ENCODE measurements at regions not wholly inside any gene's neighbourhood (a gene's known extent, or its start where the extent isn't known, plus 50 kb on each side); places are given as distances from the start of the nearest gene placed in this dataset.

DNA sequence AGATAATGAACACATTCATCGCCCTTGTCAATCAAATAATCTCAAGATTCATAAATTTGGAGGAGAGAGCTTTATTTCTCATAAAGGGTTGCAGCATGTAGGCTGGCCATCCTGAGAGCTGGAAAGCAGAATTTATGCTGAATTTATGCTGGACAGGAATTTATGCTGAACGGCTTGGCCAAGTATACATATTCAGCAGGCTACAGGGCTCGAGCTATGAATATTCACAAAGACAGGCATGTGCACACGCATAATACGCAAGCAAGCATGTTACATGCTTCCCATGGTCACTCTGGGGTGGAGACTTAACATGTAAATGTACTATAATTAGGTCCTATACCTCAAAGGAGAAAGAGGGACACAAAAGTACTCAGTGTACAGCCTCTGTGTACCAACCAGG is 618.8 kb downstream of the METTL4 start:
- Mint-ChIP-seq H3K4me1 (no peaks in the 10 kb centered on the region), H3K27ac (no peak overlapping the region), H3K36me3 (peaks cover 9% of the 10 kb centered on the region; the same call in 1 of the 2 replicates), H3K27me3 (ENCODE audit: low read depth) (no peaks in the 10 kb centered on the region; the same call in 1 of the 2 replicates), H3K4me3 (no peak overlapping the region), H3K9me3 (peaks cover 25% of the 10 kb centered on the region)
- ChIA-PET CTCF (no interaction called here), POLR2A (no interaction called here)
- no peak for TF ChIP-seq KAT7 (CRISPR knock-in tag; IDR thresholded peaks at IDR 0.05; ENCODE audit: borderline replicate concordance)
- no peak for TF ChIP-seq NFYB (CRISPR knock-in tag; conservative IDR thresholded peaks at IDR 0.05; ENCODE audit: low read depth)
- TF ChIP-seq SMAD4 (CRISPR knock-in tag; IDR thresholded peaks at IDR 0.05) = no peak
- no peak for TF ChIP-seq SOX15 (CRISPR knock-in tag; IDR thresholded peaks at IDR 0.05)
- no peak for TF ChIP-seq ZNF263 (CRISPR knock-in tag; IDR thresholded peaks at IDR 0.05; ENCODE audit: low read depth)
- no peak for TF ChIP-seq HMGA2 (CRISPR knock-in tag; IDR thresholded peaks at IDR 0.05)
- no peak for TF ChIP-seq GTF2I (CRISPR knock-in tag; conservative IDR thresholded peaks at IDR 0.05)
- no peak for TF ChIP-seq NR1H2 (CRISPR knock-in tag; IDR thresholded peaks at IDR 0.05)
- TF ChIP-seq NFE2L1 (CRISPR knock-in tag; IDR thresholded peaks at IDR 0.05) = no peak
- no peak for TF ChIP-seq ZNF423 (CRISPR knock-in tag; IDR thresholded peaks at IDR 0.05)
- TF ChIP-seq, protein P1, sequence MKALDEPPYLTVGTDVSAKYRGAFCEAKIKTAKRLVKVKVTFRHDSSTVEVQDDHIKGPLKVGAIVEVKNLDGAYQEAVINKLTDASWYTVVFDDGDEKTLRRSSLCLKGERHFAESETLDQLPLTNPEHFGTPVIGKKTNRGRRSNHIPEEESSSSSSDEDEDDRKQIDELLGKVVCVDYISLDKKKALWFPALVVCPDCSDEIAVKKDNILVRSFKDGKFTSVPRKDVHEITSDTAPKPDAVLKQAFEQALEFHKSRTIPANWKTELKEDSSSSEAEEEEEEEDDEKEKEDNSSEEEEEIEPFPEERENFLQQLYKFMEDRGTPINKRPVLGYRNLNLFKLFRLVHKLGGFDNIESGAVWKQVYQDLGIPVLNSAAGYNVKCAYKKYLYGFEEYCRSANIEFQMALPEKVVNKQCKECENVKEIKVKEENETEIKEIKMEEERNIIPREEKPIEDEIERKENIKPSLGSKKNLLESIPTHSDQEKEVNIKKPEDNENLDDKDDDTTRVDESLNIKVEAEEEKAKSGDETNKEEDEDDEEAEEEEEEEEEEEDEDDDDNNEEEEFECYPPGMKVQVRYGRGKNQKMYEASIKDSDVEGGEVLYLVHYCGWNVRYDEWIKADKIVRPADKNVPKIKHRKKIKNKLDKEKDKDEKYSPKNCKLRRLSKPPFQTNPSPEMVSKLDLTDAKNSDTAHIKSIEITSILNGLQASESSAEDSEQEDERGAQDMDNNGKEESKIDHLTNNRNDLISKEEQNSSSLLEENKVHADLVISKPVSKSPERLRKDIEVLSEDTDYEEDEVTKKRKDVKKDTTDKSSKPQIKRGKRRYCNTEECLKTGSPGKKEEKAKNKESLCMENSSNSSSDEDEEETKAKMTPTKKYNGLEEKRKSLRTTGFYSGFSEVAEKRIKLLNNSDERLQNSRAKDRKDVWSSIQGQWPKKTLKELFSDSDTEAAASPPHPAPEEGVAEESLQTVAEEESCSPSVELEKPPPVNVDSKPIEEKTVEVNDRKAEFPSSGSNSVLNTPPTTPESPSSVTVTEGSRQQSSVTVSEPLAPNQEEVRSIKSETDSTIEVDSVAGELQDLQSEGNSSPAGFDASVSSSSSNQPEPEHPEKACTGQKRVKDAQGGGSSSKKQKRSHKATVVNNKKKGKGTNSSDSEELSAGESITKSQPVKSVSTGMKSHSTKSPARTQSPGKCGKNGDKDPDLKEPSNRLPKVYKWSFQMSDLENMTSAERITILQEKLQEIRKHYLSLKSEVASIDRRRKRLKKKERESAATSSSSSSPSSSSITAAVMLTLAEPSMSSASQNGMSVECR (CRISPR knock-in tag; IDR thresholded peaks at IDR 0.05; ENCODE audit: borderline replicate concordance) = no peak
- TF ChIP-seq, protein P2, sequence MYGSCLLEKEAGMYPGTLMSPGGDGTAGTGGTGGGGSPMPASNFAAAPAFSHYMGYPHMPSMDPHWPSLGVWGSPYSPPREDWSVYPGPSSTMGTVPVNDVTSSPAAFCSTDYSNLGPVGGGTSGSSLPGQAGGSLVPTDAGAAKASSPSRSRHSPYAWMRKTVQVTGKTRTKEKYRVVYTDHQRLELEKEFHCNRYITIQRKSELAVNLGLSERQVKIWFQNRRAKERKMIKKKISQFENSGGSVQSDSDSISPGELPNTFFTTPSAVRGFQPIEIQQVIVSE (CRISPR knock-in tag; IDR thresholded peaks at IDR 0.05; ENCODE audit: borderline replicate concordance) = no peak
- TF ChIP-seq, protein P3, sequence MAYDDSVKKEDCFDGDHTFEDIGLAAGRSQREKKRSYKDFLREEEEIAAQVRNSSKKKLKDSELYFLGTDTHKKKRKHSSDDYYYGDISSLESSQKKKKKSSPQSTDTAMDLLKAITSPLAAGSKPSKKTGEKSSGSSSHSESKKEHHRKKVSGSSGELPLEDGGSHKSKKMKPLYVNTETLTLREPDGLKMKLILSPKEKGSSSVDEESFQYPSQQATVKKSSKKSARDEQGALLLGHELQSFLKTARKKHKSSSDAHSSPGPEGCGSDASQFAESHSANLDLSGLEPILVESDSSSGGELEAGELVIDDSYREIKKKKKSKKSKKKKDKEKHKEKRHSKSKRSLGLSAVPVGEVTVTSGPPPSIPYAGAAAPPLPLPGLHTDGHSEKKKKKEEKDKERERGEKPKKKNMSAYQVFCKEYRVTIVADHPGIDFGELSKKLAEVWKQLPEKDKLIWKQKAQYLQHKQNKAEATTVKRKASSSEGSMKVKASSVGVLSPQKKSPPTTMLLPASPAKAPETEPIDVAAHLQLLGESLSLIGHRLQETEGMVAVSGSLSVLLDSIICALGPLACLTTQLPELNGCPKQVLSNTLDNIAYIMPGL (CRISPR knock-in tag; IDR thresholded peaks at IDR 0.05) = no peak
- TF ChIP-seq, protein P4, sequence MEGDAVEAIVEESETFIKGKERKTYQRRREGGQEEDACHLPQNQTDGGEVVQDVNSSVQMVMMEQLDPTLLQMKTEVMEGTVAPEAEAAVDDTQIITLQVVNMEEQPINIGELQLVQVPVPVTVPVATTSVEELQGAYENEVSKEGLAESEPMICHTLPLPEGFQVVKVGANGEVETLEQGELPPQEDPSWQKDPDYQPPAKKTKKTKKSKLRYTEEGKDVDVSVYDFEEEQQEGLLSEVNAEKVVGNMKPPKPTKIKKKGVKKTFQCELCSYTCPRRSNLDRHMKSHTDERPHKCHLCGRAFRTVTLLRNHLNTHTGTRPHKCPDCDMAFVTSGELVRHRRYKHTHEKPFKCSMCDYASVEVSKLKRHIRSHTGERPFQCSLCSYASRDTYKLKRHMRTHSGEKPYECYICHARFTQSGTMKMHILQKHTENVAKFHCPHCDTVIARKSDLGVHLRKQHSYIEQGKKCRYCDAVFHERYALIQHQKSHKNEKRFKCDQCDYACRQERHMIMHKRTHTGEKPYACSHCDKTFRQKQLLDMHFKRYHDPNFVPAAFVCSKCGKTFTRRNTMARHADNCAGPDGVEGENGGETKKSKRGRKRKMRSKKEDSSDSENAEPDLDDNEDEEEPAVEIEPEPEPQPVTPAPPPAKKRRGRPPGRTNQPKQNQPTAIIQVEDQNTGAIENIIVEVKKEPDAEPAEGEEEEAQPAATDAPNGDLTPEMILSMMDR (IDR thresholded peaks at IDR 0.05) = no peak
- no peak for TF ChIP-seq GABPB1 (CRISPR knock-in tag; IDR thresholded peaks at IDR 0.05)
- TF ChIP-seq OVOL2 (CRISPR knock-in tag; IDR thresholded peaks at IDR 0.05; ENCODE audit: borderline replicate concordance) = no peak
- TF ChIP-seq, protein P5, sequence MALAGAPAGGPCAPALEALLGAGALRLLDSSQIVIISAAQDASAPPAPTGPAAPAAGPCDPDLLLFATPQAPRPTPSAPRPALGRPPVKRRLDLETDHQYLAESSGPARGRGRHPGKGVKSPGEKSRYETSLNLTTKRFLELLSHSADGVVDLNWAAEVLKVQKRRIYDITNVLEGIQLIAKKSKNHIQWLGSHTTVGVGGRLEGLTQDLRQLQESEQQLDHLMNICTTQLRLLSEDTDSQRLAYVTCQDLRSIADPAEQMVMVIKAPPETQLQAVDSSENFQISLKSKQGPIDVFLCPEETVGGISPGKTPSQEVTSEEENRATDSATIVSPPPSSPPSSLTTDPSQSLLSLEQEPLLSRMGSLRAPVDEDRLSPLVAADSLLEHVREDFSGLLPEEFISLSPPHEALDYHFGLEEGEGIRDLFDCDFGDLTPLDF (CRISPR knock-in tag; IDR thresholded peaks at IDR 0.05) = no peak
- TF ChIP-seq ZNF121 (CRISPR knock-in tag; IDR thresholded peaks at IDR 0.05) = no peak
- TF ChIP-seq, protein P6, sequence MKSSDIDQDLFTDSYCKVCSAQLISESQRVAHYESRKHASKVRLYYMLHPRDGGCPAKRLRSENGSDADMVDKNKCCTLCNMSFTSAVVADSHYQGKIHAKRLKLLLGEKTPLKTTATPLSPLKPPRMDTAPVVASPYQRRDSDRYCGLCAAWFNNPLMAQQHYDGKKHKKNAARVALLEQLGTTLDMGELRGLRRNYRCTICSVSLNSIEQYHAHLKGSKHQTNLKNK (CRISPR knock-in tag; IDR thresholded peaks at IDR 0.05) = no peak
- ATAC-seq (no peak), DNase-seq (ENCODE audit: low spot score) (no peak)

Data from WTC11 (cell line).